ENCODE measurements at regions not wholly inside any gene's neighbourhood (a gene's known extent, or its start where the extent isn't known, plus 50 kb on each side); places are given as distances from the start of the nearest gene placed in this dataset.

GRCh38 chr4:138666366-138666765, 349.2 kb upstream of the NOCT start:
- TF ChIP-seq YY1 (IDR thresholded peaks at IDR 0.05; ENCODE audit: insufficient read depth, insufficient read length): no peak
- no peak for TF ChIP-seq ZNF274 (IDR thresholded peaks at IDR 0.05; ENCODE audit: low read depth, low read length)
- TF ChIP-seq SUZ12 (IDR thresholded peaks at IDR 0.05; ENCODE audit: extremely low read depth, insufficient read depth, insufficient read length): no peak
- H3K4me1 ChIP-seq (ENCODE audit: insufficient read depth, insufficient read length): no peaks in the 10 kb centered on the region

GRCh38 chr4:138665851-138666250, 349.7 kb upstream of the NOCT start:
- Histone ChIP-seq H3K9me3 (ENCODE audit: insufficient read depth, low read length) (no peaks in the 10 kb centered on the region), H3K4me3 (ENCODE audit: insufficient read length, low read depth) (no peak overlapping the region), H3K27me3 (ENCODE audit: insufficient read depth, insufficient read length) (no peaks in the 10 kb centered on the region), H3K4me1 (ENCODE audit: insufficient read depth, insufficient read length) (no peaks in the 10 kb centered on the region), H3K36me3 (ENCODE audit: insufficient read depth, insufficient read length, low read length) (no peaks in the 10 kb centered on the region), H3K9ac (ENCODE audit: insufficient read length, low read depth) (no peak overlapping the region)
- DNase-seq (ENCODE audit: low read depth, low spot score): no peak
- TF ChIP-seq YY1 (IDR thresholded peaks at IDR 0.05; ENCODE audit: insufficient read depth, insufficient read length) (no peak), SUZ12 (IDR thresholded peaks at IDR 0.05; ENCODE audit: extremely low read depth, insufficient read depth, insufficient read length) (no peak), ZNF274 (IDR thresholded peaks at IDR 0.05; ENCODE audit: low read depth, low read length) (no peak)

More at GRCh38 chr4:138666366-138666765, 349.2 kb upstream of the NOCT start:
- DNase-seq (ENCODE audit: low read depth, low spot score): no peak
- Histone ChIP-seq H3K36me3 (ENCODE audit: insufficient read depth, insufficient read length, low read length) (no peaks in the 10 kb centered on the region), H3K9me3 (ENCODE audit: insufficient read depth, low read length) (no peaks in the 10 kb centered on the region), H3K4me3 (ENCODE audit: insufficient read length, low read depth) (no peak overlapping the region), H3K9ac (ENCODE audit: insufficient read length, low read depth) (no peak overlapping the region), H3K27me3 (ENCODE audit: insufficient read depth, insufficient read length) (no peaks in the 10 kb centered on the region)

GRCh38 chr4:138663883-138664282, 351.7 kb upstream of the NOCT start:
- no peaks in the 10 kb centered on the region for H3K4me1 ChIP-seq (ENCODE audit: insufficient read depth, insufficient read length)
- H3K9ac ChIP-seq (ENCODE audit: insufficient read length, low read depth): no peak overlapping the region
- no peak for DNase-seq (ENCODE audit: low read depth, low spot score)
- H3K9me3 ChIP-seq (ENCODE audit: insufficient read depth, low read length): no peaks in the 10 kb centered on the region
- H3K36me3 ChIP-seq (ENCODE audit: insufficient read depth, insufficient read length, low read length): no peaks in the 10 kb centered on the region
- H3K4me3 ChIP-seq (ENCODE audit: insufficient read length, low read depth): no peak overlapping the region
- no peaks in the 10 kb centered on the region for H3K27me3 ChIP-seq (ENCODE audit: insufficient read depth, insufficient read length)
- TF ChIP-seq ZNF274 (IDR thresholded peaks at IDR 0.05; ENCODE audit: low read depth, low read length) (no peak), SUZ12 (IDR thresholded peaks at IDR 0.05; ENCODE audit: extremely low read depth, insufficient read depth, insufficient read length) (no peak), YY1 (IDR thresholded peaks at IDR 0.05; ENCODE audit: insufficient read depth, insufficient read length) (no peak)

GRCh38 chr4:138659812-138660316, 355.7 kb upstream of the NOCT start:
- 0 out of 2 replicates have a peak, but pooled peaks cover 15% of the 10 kb centered on the region for H3K9me3 ChIP-seq (ENCODE audit: insufficient read depth, low read length)
- peak; percentile 66 for DNase-seq (ENCODE audit: low read depth, low spot score)
- no peaks in the 10 kb centered on the region for H3K27me3 ChIP-seq (ENCODE audit: insufficient read depth, insufficient read length)
- peak overlapping the region; percentile 53 for H3K9ac ChIP-seq (ENCODE audit: insufficient read length, low read depth)
- no peaks in the 10 kb centered on the region for H3K36me3 ChIP-seq (ENCODE audit: insufficient read depth, insufficient read length, low read length)
- H3K4me1 ChIP-seq (ENCODE audit: insufficient read depth, insufficient read length): no peaks in the 10 kb centered on the region
- no peak for TF ChIP-seq SUZ12 (IDR thresholded peaks at IDR 0.05; ENCODE audit: extremely low read depth, insufficient read depth, insufficient read length)
- TF ChIP-seq YY1 (IDR thresholded peaks at IDR 0.05; ENCODE audit: insufficient read depth, insufficient read length): no peak
- TF ChIP-seq ZNF274 (IDR thresholded peaks at IDR 0.05; ENCODE audit: low read depth, low read length): no peak
- no peak overlapping the region for H3K4me3 ChIP-seq (ENCODE audit: insufficient read length, low read depth)

- H3K9me3 ChIP-seq (ENCODE audit: insufficient read depth, low read length): peaks cover 18% of the 10 kb centered on the region; the same call in 1 of the 2 replicates
- TF ChIP-seq ZNF274 (IDR thresholded peaks at IDR 0.05; ENCODE audit: low read depth, low read length) (no peak), YY1 (IDR thresholded peaks at IDR 0.05; ENCODE audit: insufficient read depth, insufficient read length) (no peak), SUZ12 (IDR thresholded peaks at IDR 0.05; ENCODE audit: extremely low read depth, insufficient read depth, insufficient read length) (no peak)
- no peaks in the 10 kb centered on the region for H3K36me3 ChIP-seq (ENCODE audit: insufficient read depth, insufficient read length, low read length)
- H3K4me1 ChIP-seq (ENCODE audit: insufficient read depth, insufficient read length): no peaks in the 10 kb centered on the region
- H3K4me3 ChIP-seq (ENCODE audit: insufficient read length, low read depth): no peak overlapping the region
- peak; percentile 23 for DNase-seq (ENCODE audit: low read depth, low spot score)
- no peaks in the 10 kb centered on the region for H3K27me3 ChIP-seq (ENCODE audit: insufficient read depth, insufficient read length)
- H3K9ac ChIP-seq (ENCODE audit: insufficient read length, low read depth): peak overlapping the region; percentile 53
Measured at GRCh38 chr4:138659037-138659811, 356.4 kb upstream of the NOCT start.

- peaks cover 22% of the 10 kb centered on the region; the same call in 1 of the 2 replicates for H3K9me3 ChIP-seq (ENCODE audit: insufficient read depth, low read length)
- DNase-seq (ENCODE audit: low read depth, low spot score): peak; percentile 46
- H3K27me3 ChIP-seq (ENCODE audit: insufficient read depth, insufficient read length): no peaks in the 10 kb centered on the region
- no peaks in the 10 kb centered on the region for H3K4me1 ChIP-seq (ENCODE audit: insufficient read depth, insufficient read length)
- no peak overlapping the region for H3K4me3 ChIP-seq (ENCODE audit: insufficient read length, low read depth)
- H3K9ac ChIP-seq (ENCODE audit: insufficient read length, low read depth): no peak overlapping the region
- no peaks in the 10 kb centered on the region for H3K36me3 ChIP-seq (ENCODE audit: insufficient read depth, insufficient read length, low read length)
- TF ChIP-seq ZNF274 (IDR thresholded peaks at IDR 0.05; ENCODE audit: low read depth, low read length) (no peak), YY1 (IDR thresholded peaks at IDR 0.05; ENCODE audit: insufficient read depth, insufficient read length) (no peak), SUZ12 (IDR thresholded peaks at IDR 0.05; ENCODE audit: extremely low read depth, insufficient read depth, insufficient read length) (no peak)
Measured at GRCh38 chr4:138658518-138658917, 357.1 kb upstream of the NOCT start.

GRCh38 chr4:138656990-138657389, 358.6 kb upstream of the NOCT start:
- H3K4me1 ChIP-seq (ENCODE audit: insufficient read depth, insufficient read length): no peaks in the 10 kb centered on the region
- H3K9me3 ChIP-seq (ENCODE audit: insufficient read depth, low read length): peaks cover 30% of the 10 kb centered on the region; the same call in 1 of the 2 replicates
- H3K9ac ChIP-seq (ENCODE audit: insufficient read length, low read depth): no peak overlapping the region
- no peak for DNase-seq (ENCODE audit: low read depth, low spot score)
- no peaks in the 10 kb centered on the region for H3K36me3 ChIP-seq (ENCODE audit: insufficient read depth, insufficient read length, low read length)
- TF ChIP-seq YY1 (IDR thresholded peaks at IDR 0.05; ENCODE audit: insufficient read depth, insufficient read length) (no peak), SUZ12 (IDR thresholded peaks at IDR 0.05; ENCODE audit: extremely low read depth, insufficient read depth, insufficient read length) (no peak), ZNF274 (IDR thresholded peaks at IDR 0.05; ENCODE audit: low read depth, low read length) (no peak)
- H3K27me3 ChIP-seq (ENCODE audit: insufficient read depth, insufficient read length): no peaks in the 10 kb centered on the region
- no peak overlapping the region for H3K4me3 ChIP-seq (ENCODE audit: insufficient read length, low read depth)
